ENCODE measurements at regions not wholly inside any gene's neighbourhood (a gene's known extent, or its start where the extent isn't known, plus 50 kb on each side); places are given as distances from the start of the nearest gene placed in this dataset.
"Not testable (repeated sequence)": the region's sequence is repeated elsewhere in the genome, so short reads cannot be mapped to it uniquely, and the experiment has no call there.

GRCh38 chr7:49486974-49487829, 286.2 kb upstream of the VWC2 start:
- peak in 1 of 2 experiments; percentile 0 for DNase-seq

GRCh38 chr7:49487830-49488140, 285.7 kb upstream of the VWC2 start:
- no peak for DNase-seq

GRCh38 chr7:49488573-49488972, 284.9 kb upstream of the VWC2 start:
- DNase-seq = no peak

DNA sequence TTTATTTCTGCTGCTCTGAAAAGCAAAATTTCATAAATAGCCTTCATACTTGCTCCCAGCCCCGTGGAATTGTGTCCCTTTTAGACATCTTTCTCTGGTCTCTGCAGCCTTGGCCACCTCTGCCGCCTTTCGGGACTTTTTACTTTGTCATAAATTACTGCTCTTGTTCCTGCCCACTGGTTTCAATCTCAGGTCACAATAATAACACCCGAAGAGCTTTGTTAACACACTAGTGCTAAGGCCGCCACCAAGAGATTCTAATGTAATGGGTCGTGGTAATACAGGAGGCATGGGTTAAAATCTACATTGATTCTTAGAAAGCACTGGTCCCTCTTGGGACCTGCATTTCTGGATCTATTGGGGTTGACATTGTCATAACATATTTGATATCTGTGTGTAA, 276.0 kb upstream of the VWC2 start:
- DNase-seq = no peak

DNA sequence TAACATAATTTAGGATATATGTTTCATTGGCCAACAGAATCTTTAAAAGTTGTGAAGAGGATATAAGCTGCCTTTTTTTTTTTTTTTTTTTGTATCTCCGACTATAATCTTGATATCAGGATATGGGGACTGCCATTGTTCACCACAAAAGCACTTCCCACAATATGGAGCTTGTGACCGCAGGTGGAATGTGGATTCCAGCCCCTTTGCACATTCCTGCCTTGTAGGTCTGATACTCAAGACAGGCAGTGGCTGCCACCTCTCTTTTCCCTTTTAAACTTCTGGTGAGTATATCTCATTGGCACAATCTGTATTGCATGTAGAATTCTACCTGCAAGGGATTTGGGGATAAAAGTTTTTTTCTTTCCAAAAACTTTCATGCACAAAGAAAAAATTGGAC, 272.7 kb upstream of the VWC2 start:
- DNase-seq = no peak

DNA sequence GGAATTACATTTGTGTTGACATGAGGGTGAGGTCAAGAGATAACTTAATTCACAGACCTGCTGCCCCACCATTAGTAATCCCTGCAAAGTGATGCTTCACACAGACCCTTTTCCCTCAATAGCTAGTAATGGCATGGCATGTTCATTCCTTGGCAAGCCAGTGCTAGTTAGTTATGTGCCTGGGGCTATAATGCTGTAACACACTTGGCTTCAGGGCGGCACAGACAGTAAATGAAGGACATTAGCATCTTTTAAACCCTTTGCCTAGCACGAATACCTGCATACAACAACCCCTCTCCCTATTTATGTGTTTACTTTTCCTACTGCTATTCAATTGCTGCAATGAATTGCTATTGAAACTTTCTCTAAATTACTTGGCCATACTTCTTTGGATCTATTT, 266.2 kb upstream of the VWC2 start:
- not testable (repeated sequence) for DNase-seq

DNA sequence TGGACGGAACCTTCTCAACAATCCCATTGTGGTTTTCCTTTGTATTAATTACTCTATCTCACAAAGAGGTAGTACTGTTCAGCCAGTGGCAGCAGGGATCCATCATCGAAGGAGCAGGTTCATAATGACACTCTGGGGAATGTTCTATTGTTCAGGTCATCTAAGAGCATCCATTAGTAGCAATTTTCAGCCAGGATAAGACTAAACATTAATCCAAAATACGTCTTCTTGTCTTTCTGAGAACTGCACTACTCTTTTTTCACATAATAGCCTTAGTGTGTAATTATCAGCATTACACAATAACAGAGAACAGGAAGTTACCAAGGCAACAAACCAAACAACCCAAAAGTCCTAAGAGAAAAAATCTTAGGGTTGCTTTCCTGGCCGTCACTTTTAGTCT, 259.5 kb upstream of the VWC2 start:
- DNase-seq = no peak

- no peak for DNase-seq
These were observed 252.5 kb upstream of the VWC2 start for GRCh38 chr7:49520951-49521350.

- DNase-seq = no peak
These were observed 251.3 kb upstream of the VWC2 start for GRCh38 chr7:49522111-49522510.

- no peak for DNase-seq
These were observed 249.6 kb upstream of the VWC2 start for GRCh38 chr7:49523870-49524269.

DNA sequence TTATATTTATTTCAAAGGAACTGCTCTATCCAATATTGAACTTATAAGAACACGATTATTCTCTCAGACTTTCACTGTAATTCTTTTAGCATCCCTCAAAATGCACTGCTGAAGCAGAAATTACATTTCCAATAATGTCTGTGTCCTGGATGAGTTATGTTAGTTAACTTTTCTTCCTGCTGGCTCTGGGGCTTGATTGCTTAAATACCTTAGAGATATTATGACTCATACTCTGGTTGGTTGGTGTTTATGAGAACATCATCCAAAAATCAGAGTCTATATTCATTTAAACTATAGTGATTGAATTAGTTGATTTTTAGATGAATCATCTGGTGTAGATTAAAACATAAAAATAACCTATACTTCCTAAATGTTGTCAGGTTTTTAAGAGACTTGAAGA, 246.3 kb upstream of the VWC2 start:
- DNase-seq = no peak

DNA sequence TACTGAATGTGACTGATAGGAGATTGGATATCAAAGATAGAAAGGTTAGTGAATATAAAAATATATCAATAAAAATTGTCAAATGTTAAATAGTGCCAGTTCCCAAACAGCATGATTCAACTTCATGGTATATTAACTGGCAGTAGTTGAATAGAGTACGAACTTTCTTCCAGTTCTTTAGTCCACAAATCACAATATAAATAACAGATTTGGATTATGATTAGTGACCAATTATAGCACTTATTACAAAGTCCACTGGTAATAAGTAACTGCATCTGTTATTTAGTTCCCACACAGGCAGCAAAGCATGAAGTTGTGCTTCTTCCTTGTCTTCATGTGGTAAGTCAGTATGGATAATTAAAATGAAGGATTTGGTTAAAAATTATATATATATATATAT, 243.0 kb upstream of the VWC2 start:
- no peak for DNase-seq

GRCh38 chr7:49563693-49564378, 209.6 kb upstream of the VWC2 start:
- DNase-seq = no peak

DNA sequence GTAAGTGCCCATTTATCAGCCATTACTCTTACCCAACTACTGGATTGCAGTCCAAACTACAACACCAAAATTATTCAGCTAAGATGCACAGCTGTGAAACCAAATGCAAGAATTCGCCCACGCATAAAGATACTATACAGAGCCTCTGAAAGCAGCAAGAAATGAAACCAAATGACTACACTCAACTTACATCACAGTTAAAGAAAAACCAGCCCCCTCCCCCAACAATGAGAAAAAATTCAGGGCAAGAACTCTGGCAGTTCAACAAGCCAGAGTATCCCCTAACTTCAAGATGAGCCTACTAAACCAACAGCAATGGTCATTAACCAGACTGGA, 209.1 kb upstream of the VWC2 start:
- DNase-seq = no peak

GRCh38 chr7:49577576-49577975, 195.9 kb upstream of the VWC2 start:
- no peak for DNase-seq

GRCh38 chr7:49579408-49579807, 194.0 kb upstream of the VWC2 start:
- no peak for DNase-seq

GRCh38 chr7:49580000-49580399, 193.4 kb upstream of the VWC2 start:
- DNase-seq = peak in 1 of 2 experiments; percentile 2

- no peak for DNase-seq
These were observed 192.7 kb upstream of the VWC2 start for GRCh38 chr7:49580761-49581160.

- DNase-seq = no peak
These were observed 190.0 kb upstream of the VWC2 start for GRCh38 chr7:49583440-49583839.

DNA sequence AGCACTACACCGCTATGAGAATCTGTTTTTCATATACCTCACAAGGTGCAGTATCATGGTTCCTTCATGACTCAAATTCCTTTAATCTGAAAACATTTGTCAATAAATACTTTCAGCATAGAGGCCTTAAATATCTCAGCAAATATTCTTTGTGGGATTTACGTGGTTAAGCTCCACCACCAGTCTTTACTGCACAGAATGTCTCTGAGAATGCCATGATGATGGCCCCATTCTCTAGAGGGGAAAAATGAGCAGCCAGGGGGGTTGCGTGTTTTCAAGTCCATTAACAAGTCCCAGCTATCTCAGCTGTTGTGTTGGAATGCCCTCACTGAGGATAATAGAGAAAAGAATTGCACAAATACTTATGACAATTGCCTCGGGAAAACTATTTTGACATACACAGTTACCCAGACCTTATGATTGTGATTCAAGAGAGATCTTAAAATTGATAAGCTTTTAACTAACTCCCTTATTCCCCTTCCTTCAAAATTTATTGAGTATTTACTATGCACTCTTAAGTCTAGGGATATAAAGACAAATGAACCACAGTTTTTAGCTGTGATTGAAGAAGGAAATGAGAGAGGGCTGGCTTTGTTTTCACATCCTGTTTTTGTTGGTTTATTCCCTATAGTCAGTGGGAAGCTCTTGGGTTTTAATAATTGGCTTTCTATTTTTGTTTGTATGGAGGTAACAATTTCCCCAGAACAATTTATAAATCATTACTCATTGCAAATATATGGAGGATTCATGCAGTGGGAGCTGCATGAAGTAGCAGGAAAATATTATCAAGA, 176.5 kb upstream of the VWC2 start:
- DNase-seq = no peak

DNA sequence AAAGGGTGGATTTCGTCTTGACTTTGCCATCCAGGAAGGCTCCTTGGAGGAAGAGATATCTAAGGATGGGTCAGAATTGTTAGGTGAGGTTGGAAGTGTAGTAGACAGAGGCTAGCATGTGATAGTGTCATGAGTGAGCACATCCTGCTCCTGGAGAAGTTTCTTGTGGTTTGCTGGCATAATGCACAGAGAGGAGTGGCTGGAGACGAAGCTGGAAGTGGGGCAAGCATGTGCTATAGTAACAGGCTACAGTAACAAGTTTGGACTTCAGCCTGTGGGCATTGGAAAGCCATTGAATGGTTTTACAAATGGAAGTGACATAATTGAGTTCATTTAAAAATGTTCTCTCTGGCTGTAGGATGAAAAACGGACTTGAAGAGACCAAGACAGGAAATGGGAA, 175.6 kb upstream of the VWC2 start:
- no peak for DNase-seq

DNA sequence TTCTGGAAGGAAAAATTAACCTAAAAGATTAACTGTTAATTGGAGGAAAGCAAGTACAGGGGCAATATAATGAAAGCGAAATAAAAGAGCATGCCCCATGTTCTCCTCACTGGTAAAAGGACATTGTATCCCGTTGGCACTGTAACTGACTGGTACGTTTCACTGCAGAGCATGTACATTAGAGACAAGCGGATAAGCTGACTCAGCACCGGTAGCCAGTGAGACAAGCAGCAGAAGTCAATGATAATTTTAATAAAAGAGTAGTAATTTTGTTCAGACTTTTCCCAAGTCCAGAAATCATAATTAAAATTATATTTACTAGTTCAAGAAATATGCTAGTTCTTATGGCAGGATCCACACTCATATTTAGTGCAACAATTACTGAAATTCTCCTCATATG, 161.5 kb upstream of the VWC2 start:
- DNase-seq = no peak

- DNase-seq = no peak
These were observed 159.7 kb upstream of the VWC2 start for GRCh38 chr7:49613759-49614158.

GRCh38 chr7:49614974-49615373, 158.5 kb upstream of the VWC2 start:
- not testable (repeated sequence) for DNase-seq

Measured in NCI-H526 (cell line).